ENCODE measurements at regions not wholly inside any gene's neighbourhood (a gene's known extent, or its start where the extent isn't known, plus 50 kb on each side); places are given as distances from the start of the nearest gene placed in this dataset.

GRCh38 chr2:240227538-240228428 is 87.3 kb upstream of the OTOS start:
- peaks cover 18% of the 10 kb centered on the region for H3K9me3 Mint-ChIP-seq
- H3K4me1 Mint-ChIP-seq (ENCODE audit: low read depth), result no peaks in the 10 kb centered on the region
- no peak overlapping the region for H3K27ac Mint-ChIP-seq
- H3K36me3 Mint-ChIP-seq (ENCODE audit: low read depth), result peaks cover 4% of the 10 kb centered on the region
- H3K4me3 Mint-ChIP-seq, result no peak overlapping the region
- peaks cover 38% of the 10 kb centered on the region for H3K27me3 Mint-ChIP-seq

GRCh38 chr2:240229005-240229404 is 88.5 kb upstream of the OTOS start:
- Mint-ChIP-seq H3K4me3 (no peak overlapping the region), H3K36me3 (ENCODE audit: low read depth) (peaks cover 4% of the 10 kb centered on the region)

GRCh38 chr2:240229603-240230235 is 89.3 kb upstream of the OTOS start:
- Mint-ChIP-seq H3K36me3 (ENCODE audit: low read depth) (peaks cover 4% of the 10 kb centered on the region), H3K27ac (no peak overlapping the region), H3K4me3 (no peak overlapping the region), H3K27me3 (peaks cover 23% of the 10 kb centered on the region), H3K9me3 (peaks cover 18% of the 10 kb centered on the region), H3K4me1 (ENCODE audit: low read depth) (no peaks in the 10 kb centered on the region)

More at GRCh38 chr2:240229005-240229404, 88.5 kb upstream of the OTOS start:
- Mint-ChIP-seq H3K9me3 (peaks cover 18% of the 10 kb centered on the region), H3K27ac (no peak overlapping the region), H3K4me1 (ENCODE audit: low read depth) (no peaks in the 10 kb centered on the region), H3K27me3 (peaks cover 27% of the 10 kb centered on the region)

GRCh38 chr2:240230291-240230931 is 90.0 kb upstream of the OTOS start:
- Mint-ChIP-seq H3K4me3 (no peak overlapping the region), H3K36me3 (ENCODE audit: low read depth) (peaks cover 4% of the 10 kb centered on the region), H3K9me3 (peaks cover 18% of the 10 kb centered on the region), H3K4me1 (ENCODE audit: low read depth) (no peaks in the 10 kb centered on the region), H3K27me3 (peaks cover 21% of the 10 kb centered on the region), H3K27ac (no peak overlapping the region)

- H3K27me3 Mint-ChIP-seq, result peaks cover 15% of the 10 kb centered on the region
- no peak overlapping the region for H3K4me3 Mint-ChIP-seq
- H3K4me1 Mint-ChIP-seq (ENCODE audit: low read depth), result no peaks in the 10 kb centered on the region
- H3K36me3 Mint-ChIP-seq (ENCODE audit: low read depth), result peaks cover 4% of the 10 kb centered on the region
- no peak overlapping the region for H3K27ac Mint-ChIP-seq
- H3K9me3 Mint-ChIP-seq, result peaks cover 18% of the 10 kb centered on the region
These were observed 91.4 kb upstream of the OTOS start for GRCh38 chr2:240231838-240232244.

- Mint-ChIP-seq H3K27ac (no peak overlapping the region), H3K36me3 (ENCODE audit: low read depth) (peaks cover 4% of the 10 kb centered on the region), H3K9me3 (peaks cover 18% of the 10 kb centered on the region), H3K4me1 (ENCODE audit: low read depth) (no peaks in the 10 kb centered on the region), H3K27me3 (peaks cover 15% of the 10 kb centered on the region), H3K4me3 (no peak overlapping the region)
These were observed 91.9 kb upstream of the OTOS start for GRCh38 chr2:240232264-240232915.

GRCh38 chr2:240232961-240233884 is 92.8 kb upstream of the OTOS start:
- peaks cover 3% of the 10 kb centered on the region for H3K36me3 Mint-ChIP-seq (ENCODE audit: low read depth)

GRCh38 chr2:240233885-240234502 is 93.5 kb upstream of the OTOS start:
- Mint-ChIP-seq H3K4me3 (no peak overlapping the region), H3K9me3 (peaks cover 12% of the 10 kb centered on the region), H3K27me3 (peaks cover 15% of the 10 kb centered on the region), H3K36me3 (ENCODE audit: low read depth) (no peaks in the 10 kb centered on the region), H3K27ac (no peak overlapping the region), H3K4me1 (ENCODE audit: low read depth) (no peaks in the 10 kb centered on the region)

More at GRCh38 chr2:240232961-240233884, 92.8 kb upstream of the OTOS start:
- Mint-ChIP-seq H3K4me3 (no peak overlapping the region), H3K27me3 (peaks cover 15% of the 10 kb centered on the region), H3K9me3 (peaks cover 18% of the 10 kb centered on the region), H3K27ac (no peak overlapping the region), H3K4me1 (ENCODE audit: low read depth) (no peaks in the 10 kb centered on the region)

- no peak overlapping the region for H3K4me3 Mint-ChIP-seq
- H3K9me3 Mint-ChIP-seq, result peaks cover 7% of the 10 kb centered on the region
- peaks cover 12% of the 10 kb centered on the region for H3K27me3 Mint-ChIP-seq
- no peak overlapping the region for H3K27ac Mint-ChIP-seq
- no peaks in the 10 kb centered on the region for H3K36me3 Mint-ChIP-seq (ENCODE audit: low read depth)
- no peaks in the 10 kb centered on the region for H3K4me1 Mint-ChIP-seq (ENCODE audit: low read depth)
These were observed 94.1 kb upstream of the OTOS start for GRCh38 chr2:240234503-240234951.

- Mint-ChIP-seq H3K27ac (no peak overlapping the region), H3K36me3 (ENCODE audit: low read depth) (no peaks in the 10 kb centered on the region), H3K27me3 (peaks cover 4% of the 10 kb centered on the region), H3K4me3 (no peak overlapping the region), H3K9me3 (no peaks in the 10 kb centered on the region), H3K4me1 (ENCODE audit: low read depth) (no peaks in the 10 kb centered on the region)
These were observed 94.8 kb upstream of the OTOS start for GRCh38 chr2:240235149-240235803.

GRCh38 chr2:240235811-240236210 is 95.4 kb upstream of the OTOS start:
- Mint-ChIP-seq H3K36me3 (ENCODE audit: low read depth) (no peaks in the 10 kb centered on the region), H3K27me3 (peaks cover 7% of the 10 kb centered on the region), H3K9me3 (no peaks in the 10 kb centered on the region), H3K4me3 (no peak overlapping the region), H3K4me1 (ENCODE audit: low read depth) (no peaks in the 10 kb centered on the region), H3K27ac (no peak overlapping the region)

GRCh38 chr2:240236217-240237111 is 96.0 kb upstream of the OTOS start:
- Mint-ChIP-seq H3K4me3 (no peak overlapping the region), H3K27ac (no peak overlapping the region), H3K27me3 (peaks cover 10% of the 10 kb centered on the region), H3K4me1 (ENCODE audit: low read depth) (no peaks in the 10 kb centered on the region), H3K36me3 (ENCODE audit: low read depth) (no peaks in the 10 kb centered on the region), H3K9me3 (no peaks in the 10 kb centered on the region)
